AG10803 (cell line): ENCODE measurements at regions not wholly inside any gene's neighbourhood (a gene's known extent, or its start where the extent isn't known, plus 50 kb on each side); places are given as distances from the start of the nearest gene placed in this dataset.

Source experiments
- DNase-seq: peaks from one replicate; pipeline ENCODE4 v3.0.0; 2010; ENCODE audit warnings: low read depth
- H3K4me3 ChIP-seq: 2 replicates; pipeline ENCODE4 v1.5.1; 2011; ENCODE audit warnings: mild to moderate bottlenecking, low read length, control low read depth
- CTCF ChIP-seq: conservative IDR thresholded peaks from 2 replicates; pipeline ENCODE4 v1.5.1; 2011; ENCODE audit warnings: mild to moderate bottlenecking, low read length, control low read depth, inconsistent platforms

GRCh38 chr11:45518833-45519535 lies 146.4 kb downstream of the CHST1 start:
- TF ChIP-seq CTCF = no peak
- H3K4me3 ChIP-seq = no peak overlapping the region
- DNase-seq = no peak

GRCh38 chr11:45518141-45518832 lies 147.1 kb downstream of the CHST1 start:
- no peak overlapping the region for H3K4me3 ChIP-seq
- no peak for DNase-seq
- TF ChIP-seq CTCF = no peak

DNA sequence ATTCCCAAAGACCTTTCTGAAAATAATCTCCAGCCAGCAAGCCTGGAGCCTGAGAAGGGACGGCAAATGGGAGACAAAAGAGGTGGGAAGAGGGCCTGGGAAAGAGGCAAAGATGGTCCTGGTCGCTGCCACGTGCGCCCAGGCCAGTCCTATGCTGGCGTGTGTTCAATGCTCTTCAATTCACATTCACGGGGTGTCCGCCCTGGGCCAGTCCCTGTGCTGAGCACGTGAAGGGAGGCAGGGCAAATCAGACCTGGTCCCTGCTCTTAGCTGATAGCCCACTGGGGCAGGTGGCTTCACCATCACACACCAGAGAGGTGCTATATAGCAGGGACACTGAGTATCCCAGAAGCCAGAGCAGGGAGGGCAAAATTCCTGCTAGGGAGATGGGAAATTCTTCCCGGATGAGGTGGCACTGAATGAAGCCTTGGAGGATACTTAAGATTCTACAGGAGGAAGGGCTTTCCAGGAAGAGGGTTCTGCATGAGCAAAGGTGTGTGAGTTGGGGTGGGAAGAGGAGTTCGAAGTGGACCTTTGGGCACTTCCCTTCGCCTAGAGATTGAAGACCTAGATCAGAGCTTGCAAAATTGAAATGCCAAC lies 148.2 kb downstream of the CHST1 start:
- DNase-seq = no peak
- H3K4me3 ChIP-seq = no peak overlapping the region
- TF ChIP-seq CTCF = no peak

DNA sequence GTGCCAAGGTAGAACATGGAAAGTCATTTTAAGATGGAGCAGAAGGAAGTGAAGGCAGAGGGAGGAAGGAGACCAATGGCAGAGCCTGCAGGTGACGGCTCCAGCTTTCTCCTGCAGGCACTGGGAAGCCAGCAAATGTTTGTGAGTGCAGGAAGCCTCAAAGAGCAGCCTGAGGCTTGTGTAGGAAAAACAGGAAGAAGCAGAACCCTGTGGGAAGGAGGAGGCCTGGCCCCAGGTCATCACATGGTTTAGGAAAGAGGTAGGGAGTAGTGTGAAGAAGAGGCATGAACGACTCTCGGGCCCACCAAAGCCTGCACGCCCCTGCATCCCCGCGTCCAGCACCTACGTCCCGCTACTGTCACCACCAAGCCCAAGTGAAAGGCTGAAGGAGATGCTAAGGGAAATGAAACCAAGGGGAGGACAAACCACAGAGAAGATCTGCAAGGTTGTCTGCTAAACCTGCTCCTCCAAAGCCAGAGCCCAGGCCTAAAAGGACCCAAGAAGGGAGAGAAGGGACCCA lies 151.5 kb downstream of the CHST1 start:
- no peak for TF ChIP-seq CTCF
- H3K4me3 ChIP-seq = no peak overlapping the region
- DNase-seq = no peak

- TF ChIP-seq CTCF = no peak
- no peak overlapping the region for H3K4me3 ChIP-seq
- no peak for DNase-seq
Observed at GRCh38 chr11:45512471-45513148, 152.8 kb downstream of the CHST1 start.

- TF ChIP-seq CTCF = no peak
- DNase-seq = no peak
- H3K4me3 ChIP-seq = no peak overlapping the region
Observed at GRCh38 chr11:45511566-45511965, 153.9 kb downstream of the CHST1 start.
